Esophagus squamous epithelium (tissue), 5 donors: ENCODE measurements at regions not wholly inside any gene's neighbourhood (a gene's known extent, or its start where the extent isn't known, plus 50 kb on each side); places are given as distances from the start of the nearest gene placed in this dataset.

Experiments
- DNase-seq: peaks from one replicate; lab custom pipeline; 2025; lab: John Stamatoyannopoulos, UW
- H3K27ac ChIP-seq, 4 donors: fragments of 200-600 bp; sonication (generic); one replicate each; pipeline ENCODE4 v1.5.1; 2016 to 2019; ENCODE audit warnings: mild to moderate bottlenecking in 1 of 4
- H3K27me3 ChIP-seq, 4 donors: fragments of 200-600 bp; sonication (generic); 1 replicate in 3 of 4; 2 replicates in 1 of 4; pipeline versions ENCODE4 v1.5.1 to v1.6.0; 2017 to 2021; ENCODE audit warnings: antibody characterized with exemption in 1 of 4
- H3K36me3 ChIP-seq, 3 donors: fragments of 200-600 bp; sonication (generic); one replicate each; pipeline ENCODE4 v1.5.1; 2016 to 2019
- H3K4me1 ChIP-seq, 3 donors: fragments of 200-600 bp; sonication (generic); one replicate each; pipeline ENCODE4 v1.5.1; 2017 to 2019
- H3K4me3 ChIP-seq, 4 donors: fragments of 200-600 bp; sonication (generic); 1 replicate in 3 of 4; 2 replicates in 1 of 4; pipeline ENCODE4 v1.5.1; 2016 to 2019; ENCODE audit warnings: mild to moderate bottlenecking in 2 of 4, moderate library complexity in 1 of 4
- H3K9me3 ChIP-seq, 3 donors: fragments of 200-600 bp; sonication (generic); one replicate each; pipeline ENCODE4 v1.5.1; 2016 to 2019
- POLR2A ChIP-seq, 4 donors: fragments of 450-650 bp; IDR thresholded peaks; one replicate each; pipeline ENCODE4 v1.6.1; 2017; ENCODE audit warnings: antibody characterized with exemption in 4 of 4, mild to moderate bottlenecking in 4 of 4, moderate library complexity in 3 of 4
- WGBS, 2 donors: methylation state at CpG; one replicate each; pipeline ENCODE4 v1.1.5; 2018; 5-methylcytosine and 5-hydroxymethylcytosine counted together
- intact Hi-C: fragments of 100-400 bp; cut with DNase I; formaldehyde crosslinking; loops from one replicate; pipeline ENCODE4 v1.15.0; 2022
- TF ChIP-seq, protein P1 (sequence below), 6 experiments: fragments of 450-650 bp in 4 of 6; fragments of 200-600 bp in 2 of 6; sonication (generic) in 2 of 6; IDR thresholded peaks; one replicate each; pipeline ENCODE4 v1.5.1; 2016 to 2019; ENCODE audit warnings: antibody characterized with exemption in 6 of 6, mild to moderate bottlenecking in 4 of 6, moderate library complexity in 4 of 6
- donor health status: DM: yes; HTN: yes; CAD: no.

DNA sequence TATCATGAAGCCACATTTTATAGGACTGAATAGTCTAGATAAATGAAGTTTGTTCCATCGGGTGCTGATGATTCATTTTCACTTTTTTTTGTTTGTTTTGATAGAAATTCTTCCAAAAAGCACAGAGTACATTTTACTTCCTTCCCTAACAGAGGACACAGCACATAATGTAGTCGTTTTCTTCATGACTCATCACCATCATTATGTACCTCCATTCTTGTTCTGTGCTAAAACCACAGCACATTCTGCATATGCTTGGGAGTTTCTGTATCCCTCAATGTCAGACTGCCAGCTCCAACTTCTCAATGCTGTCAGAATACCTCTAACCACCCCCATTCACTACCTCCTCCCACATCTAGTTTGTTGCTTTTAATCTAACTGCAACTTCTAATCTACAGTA, 1004.9 kb upstream of the ADGRB3 start:
- Histone ChIP-seq H3K9me3 (peaks cover 0 to 8% (median 0%) of the 10 kb centered on the region in 3 donors), H3K27ac (no peak overlapping the region), H3K4me1 (no peaks in the 10 kb centered on the region), H3K4me3 (no peak overlapping the region), H3K36me3 (no peaks in the 10 kb centered on the region), H3K27me3 (no peaks in the 10 kb centered on the region)
- intact Hi-C loops, result no loop called here
- DNase-seq, result no peak
- TF ChIP-seq, protein P1, sequence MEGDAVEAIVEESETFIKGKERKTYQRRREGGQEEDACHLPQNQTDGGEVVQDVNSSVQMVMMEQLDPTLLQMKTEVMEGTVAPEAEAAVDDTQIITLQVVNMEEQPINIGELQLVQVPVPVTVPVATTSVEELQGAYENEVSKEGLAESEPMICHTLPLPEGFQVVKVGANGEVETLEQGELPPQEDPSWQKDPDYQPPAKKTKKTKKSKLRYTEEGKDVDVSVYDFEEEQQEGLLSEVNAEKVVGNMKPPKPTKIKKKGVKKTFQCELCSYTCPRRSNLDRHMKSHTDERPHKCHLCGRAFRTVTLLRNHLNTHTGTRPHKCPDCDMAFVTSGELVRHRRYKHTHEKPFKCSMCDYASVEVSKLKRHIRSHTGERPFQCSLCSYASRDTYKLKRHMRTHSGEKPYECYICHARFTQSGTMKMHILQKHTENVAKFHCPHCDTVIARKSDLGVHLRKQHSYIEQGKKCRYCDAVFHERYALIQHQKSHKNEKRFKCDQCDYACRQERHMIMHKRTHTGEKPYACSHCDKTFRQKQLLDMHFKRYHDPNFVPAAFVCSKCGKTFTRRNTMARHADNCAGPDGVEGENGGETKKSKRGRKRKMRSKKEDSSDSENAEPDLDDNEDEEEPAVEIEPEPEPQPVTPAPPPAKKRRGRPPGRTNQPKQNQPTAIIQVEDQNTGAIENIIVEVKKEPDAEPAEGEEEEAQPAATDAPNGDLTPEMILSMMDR (IDR thresholded peaks at IDR 0.05), result no peak
- TF ChIP-seq POLR2A (IDR thresholded peaks at IDR 0.05), result no peak
- 11 to 15% methylated on average over 2 of the region's 2 CpGs for WGBS, 2 donors

DNA sequence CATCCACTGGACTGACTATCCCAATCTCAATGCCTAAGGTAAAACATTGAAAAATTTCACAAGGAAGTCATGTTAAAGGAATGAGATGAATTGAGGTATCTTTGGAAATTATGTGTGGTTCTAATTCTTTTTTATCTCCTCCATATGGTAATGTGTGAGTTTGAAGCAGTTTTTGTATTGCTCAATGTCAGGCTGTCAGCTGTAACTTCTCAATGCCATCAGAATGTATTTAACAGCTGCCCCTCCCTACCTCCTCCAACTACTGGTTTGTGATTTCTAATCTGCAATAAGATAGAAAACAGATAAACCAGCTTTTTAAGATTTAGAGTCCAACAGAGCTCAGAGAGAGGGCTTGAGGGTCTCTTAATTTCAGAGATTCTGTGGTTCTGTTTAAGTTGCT, 1005.8 kb upstream of the ADGRB3 start:
- H3K9me3 ChIP-seq, result no peaks in the 10 kb centered on the region
- H3K27ac ChIP-seq, result no peak overlapping the region
- intact Hi-C loops, result no loop called here
- H3K27me3 ChIP-seq, result no peaks in the 10 kb centered on the region
- no peaks in the 10 kb centered on the region for H3K36me3 ChIP-seq
- no peak for DNase-seq
- TF ChIP-seq, protein P1 (IDR thresholded peaks at IDR 0.05), result no peak
- no peak for TF ChIP-seq POLR2A (IDR thresholded peaks at IDR 0.05)
- no peak overlapping the region for H3K4me3 ChIP-seq
- H3K4me1 ChIP-seq, result no peaks in the 10 kb centered on the region

DNA sequence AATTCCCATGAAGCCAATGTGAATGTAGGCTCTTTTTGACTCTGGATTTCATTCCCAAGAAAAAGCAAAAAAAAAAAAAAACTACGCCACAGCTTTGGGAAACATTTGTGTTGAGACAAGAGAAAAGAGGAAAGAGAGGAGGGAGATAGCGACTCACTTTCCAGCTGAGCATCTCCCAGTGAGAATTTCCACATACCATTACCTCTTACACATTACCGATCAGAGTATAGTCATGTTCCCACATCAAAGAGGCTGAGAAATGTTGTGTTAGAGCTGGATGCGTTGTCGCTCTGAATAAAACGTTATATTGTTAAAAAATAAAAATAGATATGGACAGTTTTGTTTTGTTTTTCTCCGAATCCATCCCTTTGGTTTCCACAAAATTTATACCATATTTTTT, 1019.3 kb upstream of the ADGRB3 start:
- intact Hi-C loops, result no loop called here
- H3K4me3 ChIP-seq, result no peak overlapping the region
- H3K27me3 ChIP-seq, result no peaks in the 10 kb centered on the region
- no peak for DNase-seq
- TF ChIP-seq POLR2A (IDR thresholded peaks at IDR 0.05), result no peak
- TF ChIP-seq, protein P1 (IDR thresholded peaks at IDR 0.05), result no peak
- no peak overlapping the region for H3K27ac ChIP-seq
- H3K36me3 ChIP-seq, result no peaks in the 10 kb centered on the region
- WGBS, 2 donors, result 68 to 86% methylated on average over 7 of the region's 7 CpGs
- H3K9me3 ChIP-seq, result no peaks in the 10 kb centered on the region
- no peaks in the 10 kb centered on the region for H3K4me1 ChIP-seq

DNA sequence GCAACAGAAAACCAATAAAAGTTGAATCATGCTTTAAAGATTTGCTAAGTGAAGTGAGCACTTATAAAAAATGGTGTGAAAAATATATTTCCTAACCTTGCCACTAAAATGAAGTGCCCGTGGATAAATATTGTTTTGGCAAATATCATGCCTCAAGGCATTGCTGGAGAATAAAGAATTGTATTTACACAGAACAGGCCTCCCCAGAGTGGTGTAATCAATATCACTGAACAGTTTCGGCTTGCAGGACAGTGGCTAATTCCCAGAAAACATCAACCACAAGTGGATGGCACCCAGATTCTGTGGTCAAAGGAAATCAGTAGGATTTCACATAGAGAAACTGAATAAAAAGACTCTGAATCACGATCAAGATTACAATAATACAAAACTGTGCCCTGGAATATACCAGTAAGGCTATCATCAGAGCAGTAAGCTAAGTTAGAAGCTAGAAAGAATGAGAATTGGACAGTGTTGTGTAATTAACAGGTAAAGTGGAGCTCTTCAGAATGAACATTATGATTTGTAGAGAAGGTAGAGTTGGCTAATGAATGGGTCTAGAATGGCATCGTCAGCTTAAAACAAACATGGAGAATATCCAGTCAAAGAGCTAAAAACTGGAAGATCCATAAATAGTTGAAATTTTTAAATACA, 1026.9 kb upstream of the ADGRB3 start:
- no peaks in the 10 kb centered on the region for H3K36me3 ChIP-seq
- H3K9me3 ChIP-seq, result peaks cover 0 to 6% (median 3%) of the 10 kb centered on the region in 3 donors
- no peaks in the 10 kb centered on the region for H3K27me3 ChIP-seq
- no peaks in the 10 kb centered on the region for H3K4me1 ChIP-seq
- no peak for DNase-seq
- intact Hi-C loops, result no loop called here
- no peak overlapping the region for H3K4me3 ChIP-seq
- WGBS, 2 donors, result 41 to 45% methylated on average over 4 of the region's 4 CpGs
- no peak for TF ChIP-seq POLR2A (IDR thresholded peaks at IDR 0.05)
- no peak overlapping the region for H3K27ac ChIP-seq

DNA sequence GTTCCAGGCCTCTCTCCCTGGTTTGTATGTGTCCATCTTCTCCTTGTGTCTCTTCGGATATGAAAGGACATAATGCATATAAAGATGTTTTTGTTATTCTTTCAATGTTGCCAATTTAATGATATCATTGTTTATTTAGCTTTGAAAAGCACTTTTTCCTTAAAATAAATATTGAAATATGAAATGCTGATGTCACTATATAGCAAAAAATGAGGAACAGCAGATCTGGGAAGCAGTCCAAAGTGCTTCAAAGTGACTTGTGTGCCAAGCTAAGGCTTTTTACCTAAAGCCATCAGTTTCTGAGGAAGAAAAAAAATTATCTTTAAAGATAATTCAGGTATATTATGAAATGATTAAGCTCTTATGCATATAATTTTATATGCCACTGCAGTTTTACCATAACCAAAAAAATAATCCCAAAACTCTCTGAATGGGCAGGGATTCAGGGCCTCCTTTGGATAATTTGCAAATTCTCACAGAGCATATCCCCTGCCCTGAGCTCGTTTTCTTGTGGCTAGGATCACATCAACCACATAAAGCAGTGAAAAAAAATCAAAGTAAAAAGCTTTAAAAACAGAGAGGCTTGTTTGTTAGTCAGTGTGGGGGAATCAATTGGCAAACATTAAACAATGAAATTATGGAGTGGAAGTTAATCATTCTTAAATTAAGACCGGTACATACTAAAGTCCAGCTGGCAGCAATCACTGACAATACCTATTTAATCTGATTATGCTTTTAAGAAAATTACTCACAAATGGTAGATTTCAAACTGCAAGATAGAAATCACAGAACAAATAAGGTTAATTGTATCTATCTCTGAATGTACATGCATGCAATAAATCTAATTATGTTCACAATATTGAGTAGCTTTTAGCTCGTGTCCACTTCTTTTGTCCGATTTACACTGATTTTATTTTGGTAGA, 1027.9 kb upstream of the ADGRB3 start:
- H3K27me3 ChIP-seq, result no peaks in the 10 kb centered on the region
- H3K27ac ChIP-seq, result no peak overlapping the region
- H3K9me3 ChIP-seq, result peaks cover 0 to 6% (median 3%) of the 10 kb centered on the region in 3 donors
- no peak for DNase-seq
- H3K4me1 ChIP-seq, result no peaks in the 10 kb centered on the region
- no peak overlapping the region for H3K4me3 ChIP-seq
- intact Hi-C loops, result no loop called here
- WGBS, 2 donors, result 37 to 40% methylated on average over 5 of the region's 5 CpGs
- TF ChIP-seq POLR2A (IDR thresholded peaks at IDR 0.05), result no peak
- TF ChIP-seq, protein P1 (IDR thresholded peaks at IDR 0.05), result no peak
- H3K36me3 ChIP-seq, result no peaks in the 10 kb centered on the region
